ENCODE measurements at regions not wholly inside any gene's neighbourhood (a gene's known extent, or its start where the extent isn't known, plus 50 kb on each side); places are given as distances from the start of the nearest gene placed in this dataset.

- no peaks in the 10 kb centered on the region for H3K9me3 Mint-ChIP-seq
- Histone ChIP-seq H4K20me1 (ENCODE audit: control insufficient read depth, insufficient read depth, insufficient read length) (no peaks in the 10 kb centered on the region), H3K14ac (ENCODE audit: insufficient read depth, low read length) (no peak overlapping the region), H3T11ph (ENCODE audit: low read length) (no peak overlapping the region), H2BK12ac (ENCODE audit: insufficient read length, low read depth, low read length) (no peak overlapping the region), H2AFZ (ENCODE audit: low read length) (no peak overlapping the region), H2BK20ac (ENCODE audit: low read depth, low read length, poor library complexity, severe bottlenecking) (no peak overlapping the region), H3K79me1 (ENCODE audit: insufficient read depth, low read depth, low read length, poor library complexity, severe bottlenecking) (no peaks in the 10 kb centered on the region), H3K4me1 (ENCODE audit: insufficient read depth, low read length) (no peaks in the 10 kb centered on the region), H3K23me2 (ENCODE audit: insufficient read length, low read depth, low read length, poor library complexity, severe bottlenecking) (no peaks in the 10 kb centered on the region), H2BK5ac (ENCODE audit: insufficient read length, low read length) (no peak overlapping the region), H2BK120ac (ENCODE audit: low read depth, low read length, poor library complexity, severe bottlenecking) (no peak overlapping the region), H4K8ac (replicated peaks; ENCODE audit: insufficient read length, low read depth, low read length) (no peak overlapping the region), H2BK15ac (ENCODE audit: low read depth, low read length) (no peak overlapping the region), H3K27ac (ENCODE audit: insufficient read length, low read depth, low read length) (no peak overlapping the region), H3K4me2 (ENCODE audit: insufficient read depth, insufficient read length, low read length) (no peak overlapping the region), H2AK5ac (ENCODE audit: insufficient read length, low read length) (no peak overlapping the region), H3K9me3 (ENCODE audit: control insufficient read depth, low read depth, low read length) (no peaks in the 10 kb centered on the region), H3K4ac (ENCODE audit: low read depth, low read length) (no peak overlapping the region), H4K5ac (ENCODE audit: insufficient read length, low read depth, low read length) (no peak overlapping the region), H3K79me2 (ENCODE audit: insufficient read depth, low read length) (no peaks in the 10 kb centered on the region), H3K56ac (ENCODE audit: insufficient read length, low read depth, low read length) (no peak overlapping the region), H3K18ac (ENCODE audit: insufficient read length, low read depth, low read length) (no peak overlapping the region), H3K23ac (ENCODE audit: insufficient read length, low read depth, low read length) (no peak overlapping the region), H3K9ac (ENCODE audit: extremely low read depth, insufficient read length, low read length) (no peak overlapping the region), H3K27me3 (ENCODE audit: insufficient read depth, low read length) (no peaks in the 10 kb centered on the region), H4K91ac (ENCODE audit: insufficient read length, low read depth, low read length) (no peak overlapping the region)
- DNase-seq = no peak
- H3K4me1 Mint-ChIP-seq = no peaks in the 10 kb centered on the region
- no peaks in the 10 kb centered on the region for H3K36me3 Mint-ChIP-seq (ENCODE audit: insufficient read depth in 1 of 3, low read depth in 3 of 3)
- TF ChIP-seq CTCF (conservative IDR thresholded peaks at IDR 0.05) = no peak
- peaks cover 6% of the 10 kb centered on the region for H3K27me3 Mint-ChIP-seq (ENCODE audit: low read depth)
- no peak overlapping the region; a peak in 1 of 7 replicates for H3K27ac Mint-ChIP-seq
- H3K4me3 Mint-ChIP-seq = no peak overlapping the region
Observed at GRCh38 chr15:45794304-45794703, 159.5 kb downstream of the SQOR start.

Data from H9 (cell line).